Upper lobe of left lung (tissue), 4 donors: ENCODE measurements at regions not wholly inside any gene's neighbourhood (a gene's known extent, or its start where the extent isn't known, plus 50 kb on each side); places are given as distances from the start of the nearest gene placed in this dataset.

Experiments used
- CTCF ChIP-seq, 6 experiments: fragments of 450-650 bp in 4 of 6; fragments of 200-600 bp in 2 of 6; sonication (generic) in 2 of 6; IDR thresholded peaks; one replicate each; pipeline ENCODE4 v1.5.1; 2016 to 2019; ENCODE audit warnings: antibody characterized with exemption in 6 of 6
- POLR2AphosphoS5 ChIP-seq, 2 donors: sonication (generic); formaldehyde crosslinking; IDR thresholded peaks; one replicate each; pipeline ENCODE4 v1.5.1; 2017; ENCODE audit warnings: antibody characterized with exemption in 2 of 2

- TF ChIP-seq POLR2AphosphoS5 (IDR thresholded peaks at IDR 0.05) = no peak
- no peak for TF ChIP-seq CTCF (IDR thresholded peaks at IDR 0.05)
Measured at GRCh38 chrX:10042055-10042454, 74.9 kb downstream of the CLDN34 start.
